SK-N-SH treated with all-trans-retinoic acid at 6 μM for 48 hours (cell line): ENCODE measurements at regions not wholly inside any gene's neighbourhood (a gene's known extent, or its start where the extent isn't known, plus 50 kb on each side); places are given as distances from the start of the nearest gene placed in this dataset.

Experiments used
- ARNTL ChIP-seq: fragments of 450-650 bp; formaldehyde crosslinking; IDR thresholded peaks from 2 replicates; pipeline ENCODE4 v1.5.0; 2020; ENCODE audit warnings: low read depth, mild to moderate bottlenecking, moderate library complexity, borderline replicate concordance
- OSR1 ChIP-seq: fragments of 250-450 bp; sonication (Bioruptor Pico); IDR thresholded peaks from 2 replicates; pipeline ENCODE4 v1.8.0; 2022; ENCODE audit warnings: moderate library complexity, mild to moderate bottlenecking, inconsistent platforms
- RARB ChIP-seq: fragments of 250-450 bp; sonication (Bioruptor Pico); IDR thresholded peaks from 2 replicates; pipeline ENCODE4 v1.8.0; 2021; ENCODE audit warnings: mild to moderate bottlenecking, moderate library complexity
- TF ChIP-seq, protein P1 (sequence below): fragments of 250-450 bp; sonication (Bioruptor Pico); IDR thresholded peaks from 2 replicates; pipeline ENCODE4 v1.5.1; 2020; ENCODE audit warnings: low read depth, mild to moderate bottlenecking, moderate library complexity

DNA sequence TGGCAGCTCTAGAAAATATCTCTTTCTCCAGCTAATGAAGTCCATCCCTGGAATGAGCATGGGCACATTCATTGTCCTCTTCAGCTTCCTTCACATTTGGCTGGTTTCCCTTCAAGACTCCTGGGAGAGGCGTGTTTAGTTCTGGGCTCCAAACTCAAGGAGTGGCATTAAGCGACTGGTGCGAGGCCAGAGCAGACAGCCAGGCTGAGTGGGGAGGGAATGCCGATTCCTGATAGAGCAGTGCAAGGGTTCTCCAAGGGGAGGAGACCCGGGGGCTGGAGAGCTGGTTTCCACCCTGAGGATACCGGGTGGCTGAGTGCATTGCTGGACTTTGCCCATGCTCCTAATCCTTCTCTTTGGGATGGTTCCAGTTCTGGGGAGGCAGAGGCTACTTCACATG lies 372.1 kb downstream of the RPS24 start:
- TF ChIP-seq RARB (CRISPR knock-in tag) (no peak), OSR1 (no peak), ARNTL (CRISPR knock-in tag) (no peak)
- TF ChIP-seq, protein P1, sequence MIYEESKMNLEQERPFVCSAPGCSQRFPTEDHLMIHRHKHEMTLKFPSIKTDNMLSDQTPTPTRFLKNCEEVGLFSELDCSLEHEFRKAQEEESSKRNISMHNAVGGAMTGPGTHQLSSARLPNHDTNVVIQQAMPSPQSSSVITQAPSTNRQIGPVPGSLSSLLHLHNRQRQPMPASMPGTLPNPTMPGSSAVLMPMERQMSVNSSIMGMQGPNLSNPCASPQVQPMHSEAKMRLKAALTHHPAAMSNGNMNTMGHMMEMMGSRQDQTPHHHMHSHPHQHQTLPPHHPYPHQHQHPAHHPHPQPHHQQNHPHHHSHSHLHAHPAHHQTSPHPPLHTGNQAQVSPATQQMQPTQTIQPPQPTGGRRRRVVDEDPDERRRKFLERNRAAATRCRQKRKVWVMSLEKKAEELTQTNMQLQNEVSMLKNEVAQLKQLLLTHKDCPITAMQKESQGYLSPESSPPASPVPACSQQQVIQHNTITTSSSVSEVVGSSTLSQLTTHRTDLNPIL = no peak
